ENCODE measurements at regions not wholly inside any gene's neighbourhood (a gene's known extent, or its start where the extent isn't known, plus 50 kb on each side); places are given as distances from the start of the nearest gene placed in this dataset.
"Not testable (repeated sequence)": the region's sequence is repeated elsewhere in the genome, so short reads cannot be mapped to it uniquely, and the experiment has no call there.

DNA sequence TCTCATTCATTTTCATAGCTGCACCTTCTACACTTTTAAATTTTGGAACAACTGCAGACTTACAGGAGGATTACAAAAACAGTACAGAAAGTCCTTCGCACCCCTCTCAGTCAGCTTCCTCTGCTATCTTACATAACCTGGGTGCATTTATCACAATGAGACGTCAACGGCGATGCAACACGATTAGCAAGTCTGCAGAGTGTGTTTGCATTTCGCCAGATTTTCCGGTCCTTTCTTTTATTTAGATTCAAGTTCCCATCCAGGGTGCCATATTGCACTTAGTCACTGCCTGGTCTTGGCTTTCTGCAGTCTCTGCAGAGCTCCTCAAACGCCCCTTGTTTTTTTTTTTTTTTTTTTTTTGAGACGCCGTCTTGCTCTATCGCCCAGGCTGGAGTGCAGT, 85.9 kb downstream of the ASMT start:
- DNase-seq (ENCODE audit: low read depth), result no peak

GRCh38 chrX:1701396-1701901, 86.6 kb downstream of the ASMT start:
- DNase-seq (ENCODE audit: low read depth), result not testable (repeated sequence)

GRCh38 chrX:1702142-1702541, 87.3 kb downstream of the ASMT start:
- DNase-seq (ENCODE audit: low read depth), result not testable (repeated sequence)

GRCh38 chrX:1702557-1702956, 87.7 kb downstream of the ASMT start:
- not testable (repeated sequence) for DNase-seq (ENCODE audit: low read depth)

DNA sequence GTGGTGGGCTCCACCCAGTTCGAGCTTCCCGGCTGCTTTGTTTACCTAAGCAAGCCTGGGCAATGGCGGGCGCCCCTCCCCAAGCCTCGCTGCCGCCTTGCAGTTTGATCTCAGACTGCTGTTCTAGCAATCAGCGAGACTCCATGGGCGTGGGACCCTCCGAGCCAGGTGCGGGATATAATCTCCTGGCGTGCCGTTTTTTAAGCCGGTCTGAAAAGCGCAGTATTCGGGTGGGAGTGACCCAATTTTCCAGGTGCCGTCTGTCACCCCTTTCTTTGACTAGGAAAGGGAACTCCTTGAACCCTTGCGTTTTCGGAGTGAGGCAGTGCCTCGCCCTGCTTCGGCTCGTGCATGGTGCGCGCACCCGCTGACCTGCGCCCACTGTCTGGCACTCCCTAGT, 94.4 kb downstream of the ASMT start:
- DNase-seq (ENCODE audit: low read depth), result not testable (repeated sequence)

DNA sequence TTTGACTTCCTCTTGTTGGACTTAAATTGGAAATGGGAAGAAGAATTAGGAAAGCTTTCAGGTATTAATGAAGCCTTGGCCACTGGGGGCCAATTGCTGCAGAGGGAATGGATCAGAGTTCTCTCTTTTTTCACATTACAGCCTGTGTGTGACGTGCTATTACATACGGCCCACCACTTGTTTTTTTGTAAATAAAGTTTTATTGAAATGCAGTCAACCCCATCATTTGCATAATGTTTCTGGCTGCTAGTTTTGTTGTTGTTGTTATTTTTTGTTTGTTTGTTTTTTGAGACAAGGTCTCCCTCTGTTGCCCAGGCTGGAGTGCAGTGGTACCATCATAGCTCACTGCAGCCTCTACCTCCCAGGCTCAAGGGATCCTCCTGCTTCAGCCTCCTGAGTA, 98.4 kb downstream of the ASMT start:
- no peak for DNase-seq (ENCODE audit: low read depth)

DNA sequence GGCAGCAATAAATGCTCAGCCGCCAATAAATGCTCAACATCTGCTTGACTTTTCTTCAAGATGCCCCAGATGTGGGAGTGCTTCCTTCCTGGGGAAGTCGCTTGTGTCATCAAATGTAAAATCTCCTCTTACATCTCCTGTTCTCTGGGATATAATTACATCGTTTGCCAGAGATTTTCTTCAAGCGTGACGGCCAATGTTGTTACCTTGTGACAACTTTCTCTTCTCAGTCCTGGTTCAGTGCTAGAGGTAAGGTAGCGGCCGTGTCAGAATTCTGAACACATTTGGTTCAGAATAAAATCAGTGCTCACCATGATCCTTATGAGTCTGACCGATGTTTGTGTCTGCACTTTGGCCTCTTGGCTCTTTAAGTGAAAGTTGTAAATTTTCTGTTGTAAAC, 102.5 kb downstream of the ASMT start:
- DNase-seq (ENCODE audit: low read depth), result no peak

DNA sequence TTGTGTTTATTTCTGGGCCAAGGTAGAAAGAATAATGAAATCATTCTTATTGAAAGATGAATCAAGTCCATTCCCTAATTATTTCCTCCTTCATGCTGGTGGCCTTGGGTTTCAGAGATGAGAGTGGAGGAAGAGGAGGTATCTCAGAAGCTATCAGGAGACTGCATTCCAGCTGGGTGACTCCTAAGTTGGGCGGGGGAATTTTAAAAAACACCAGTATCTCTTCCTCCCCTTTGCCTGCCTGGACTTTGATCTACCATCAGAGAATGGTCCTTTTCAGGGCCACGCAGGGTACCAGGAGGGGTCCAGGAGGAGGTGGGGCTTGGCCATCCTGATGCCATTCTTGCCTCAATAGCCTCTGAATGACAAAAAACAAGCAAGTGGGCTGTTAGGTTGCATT, 104.4 kb downstream of the ASMT start:
- DNase-seq (ENCODE audit: low read depth), result no peak

GRCh38 chrX:1720836-1721235, 106.0 kb downstream of the ASMT start:
- no peak for DNase-seq (ENCODE audit: low read depth)

GRCh38 chrX:1725472-1725871, 110.6 kb downstream of the ASMT start:
- DNase-seq (ENCODE audit: low read depth), result no peak

- DNase-seq (ENCODE audit: low read depth), result no peak
Observed at GRCh38 chrX:1727531-1728027, 112.7 kb downstream of the ASMT start.

DNA sequence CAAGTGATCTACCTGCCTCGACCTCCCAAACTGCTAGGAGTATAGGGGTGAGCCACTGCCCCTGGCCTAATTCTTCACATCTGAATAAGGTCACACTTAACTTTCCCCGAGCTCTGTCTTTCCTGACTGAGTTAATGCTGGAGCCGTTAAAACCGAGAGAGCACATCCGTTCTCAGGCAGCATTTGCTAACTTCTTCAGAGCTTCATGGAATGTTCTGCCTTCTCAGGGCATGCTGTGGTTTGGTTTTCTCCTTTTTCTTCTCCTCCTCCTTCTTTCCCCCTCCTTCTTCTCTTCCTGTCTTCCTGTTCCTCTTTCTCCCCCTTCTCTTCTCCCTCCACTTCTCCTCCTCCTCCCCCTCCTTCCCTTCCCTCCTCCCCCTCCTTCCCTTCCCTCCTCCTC, 119.9 kb downstream of the ASMT start:
- no peak for DNase-seq (ENCODE audit: low read depth)

DNA sequence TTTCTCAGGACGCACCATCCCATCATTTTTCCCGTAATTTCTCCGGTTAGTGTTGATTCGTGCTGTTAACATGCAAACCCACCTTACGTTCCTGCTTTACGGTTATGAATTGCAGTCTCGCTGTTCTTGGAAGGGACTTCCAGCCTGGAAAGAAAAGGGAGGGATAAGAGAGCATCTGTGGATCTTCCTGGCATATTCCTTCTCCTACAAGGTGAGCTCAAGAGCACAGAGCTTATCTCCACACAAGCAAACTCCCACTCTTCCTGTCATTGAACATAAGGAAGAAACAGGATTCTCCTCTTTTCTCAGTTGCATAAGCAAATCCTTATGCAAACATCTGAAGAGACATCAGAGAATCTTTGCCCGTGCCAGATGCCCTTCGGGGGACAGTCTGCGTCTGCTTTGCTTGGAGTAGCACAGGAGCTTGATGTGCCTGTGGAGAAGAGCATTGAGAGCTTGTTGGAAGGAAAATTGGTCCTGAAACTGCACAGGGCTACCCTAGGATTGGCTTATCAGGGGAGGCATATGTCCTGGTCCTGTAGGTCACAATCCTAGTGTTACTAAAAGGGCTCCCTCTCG, 127.0 kb downstream of the ASMT start:
- DNase-seq (ENCODE audit: low read depth), result no peak

DNA sequence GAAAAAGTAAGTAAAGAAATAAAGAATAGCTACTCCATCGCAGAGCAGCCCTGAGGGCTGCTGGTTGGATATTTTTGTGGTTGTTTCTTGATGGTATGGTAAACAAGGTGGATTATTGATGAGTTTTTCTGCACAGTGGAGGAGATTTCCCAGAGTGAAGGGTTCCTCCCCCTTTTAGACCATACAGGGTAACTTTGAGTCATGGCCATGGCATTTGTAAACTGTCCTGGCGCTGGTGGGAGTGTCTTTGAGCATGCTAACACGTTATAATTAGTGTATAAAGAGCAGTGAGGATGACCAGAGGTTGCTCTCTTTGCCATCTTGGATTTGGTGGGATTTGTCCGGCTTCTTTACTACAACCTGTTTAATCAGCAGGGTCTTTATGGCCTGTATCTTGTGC, 128.2 kb downstream of the ASMT start:
- DNase-seq (ENCODE audit: low read depth), result no peak

GRCh38 chrX:1743663-1744062, 128.8 kb downstream of the ASMT start:
- DNase-seq (ENCODE audit: low read depth), result no peak

DNA sequence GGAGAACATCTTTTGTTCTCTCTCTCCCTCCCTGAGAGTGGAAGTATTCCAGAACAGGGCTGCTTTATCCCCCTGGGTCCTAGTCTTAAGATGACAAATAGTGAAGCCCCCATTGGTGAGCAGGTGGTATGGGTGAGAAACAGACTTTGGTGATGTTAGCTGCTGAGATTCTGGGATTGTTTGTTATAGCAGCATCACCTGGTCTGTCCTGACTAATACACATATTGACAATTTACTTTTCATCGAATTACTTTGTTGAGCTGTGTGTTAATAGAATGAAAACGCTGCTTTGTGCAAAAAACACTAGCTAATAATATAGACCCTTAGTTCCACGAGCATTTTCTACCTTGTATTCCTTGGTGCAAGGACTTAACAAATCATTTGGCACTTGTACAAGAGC, 133.5 kb downstream of the ASMT start:
- no peak for DNase-seq (ENCODE audit: low read depth)

DNA sequence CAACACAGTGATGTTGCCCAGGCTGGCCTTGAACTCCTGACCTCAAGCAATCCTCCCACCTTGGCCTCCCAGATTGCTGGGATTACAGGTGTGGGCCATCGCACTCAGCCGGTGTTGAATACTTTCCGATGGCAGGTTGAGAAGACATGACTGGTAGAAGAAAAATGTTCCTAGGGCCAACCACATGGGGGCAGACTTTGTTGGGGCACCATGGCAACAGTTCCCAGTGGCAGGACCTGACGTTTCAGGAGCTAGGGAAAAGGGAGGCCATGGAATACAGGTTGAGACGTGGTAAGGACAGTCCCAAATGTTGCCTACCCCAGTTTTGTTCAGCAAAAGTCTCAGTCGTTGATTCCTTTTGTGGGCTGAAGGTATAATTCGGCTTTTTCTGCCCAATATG, 134.6 kb downstream of the ASMT start:
- no peak for DNase-seq (ENCODE audit: low read depth)

DNA sequence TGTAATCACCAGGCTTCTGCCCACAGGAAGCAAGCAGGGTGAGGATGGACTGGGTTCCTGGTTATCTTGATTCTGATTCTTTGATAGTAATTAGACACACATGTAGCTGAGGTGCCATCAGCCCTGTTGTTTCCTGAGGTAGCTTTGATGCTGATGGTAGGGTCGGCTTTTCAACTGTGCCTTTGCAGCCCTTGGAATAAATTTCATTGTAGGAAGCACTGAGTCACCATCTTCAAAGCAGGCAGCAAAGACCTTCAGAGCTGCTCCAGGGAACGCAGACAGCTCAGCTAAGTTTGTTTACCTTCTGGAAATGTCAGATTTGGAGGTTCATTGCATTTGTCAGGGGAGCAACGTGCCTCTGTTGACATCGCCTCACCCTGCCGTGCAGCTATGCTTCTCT, 135.4 kb downstream of the ASMT start:
- DNase-seq (ENCODE audit: low read depth), result no peak

DNA sequence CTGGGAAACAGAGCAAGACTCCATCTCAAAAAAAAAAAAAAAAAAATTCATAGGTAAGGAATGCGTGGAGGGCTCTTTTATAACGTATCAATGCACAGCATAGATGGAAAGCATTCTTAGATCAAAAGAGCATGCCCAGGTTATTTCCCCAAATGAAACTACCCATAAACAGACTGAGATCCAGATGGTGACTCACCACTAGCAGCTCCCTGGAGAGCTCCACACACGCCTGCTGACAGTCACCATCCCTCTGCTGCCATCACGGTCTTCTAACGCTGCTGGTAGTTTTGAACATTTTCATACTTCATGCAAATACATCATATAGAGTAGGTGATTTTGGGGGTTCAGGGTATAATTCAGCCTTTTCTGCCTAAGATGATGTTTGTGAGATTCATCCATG, 136.9 kb downstream of the ASMT start:
- no peak for DNase-seq (ENCODE audit: low read depth)

DNA sequence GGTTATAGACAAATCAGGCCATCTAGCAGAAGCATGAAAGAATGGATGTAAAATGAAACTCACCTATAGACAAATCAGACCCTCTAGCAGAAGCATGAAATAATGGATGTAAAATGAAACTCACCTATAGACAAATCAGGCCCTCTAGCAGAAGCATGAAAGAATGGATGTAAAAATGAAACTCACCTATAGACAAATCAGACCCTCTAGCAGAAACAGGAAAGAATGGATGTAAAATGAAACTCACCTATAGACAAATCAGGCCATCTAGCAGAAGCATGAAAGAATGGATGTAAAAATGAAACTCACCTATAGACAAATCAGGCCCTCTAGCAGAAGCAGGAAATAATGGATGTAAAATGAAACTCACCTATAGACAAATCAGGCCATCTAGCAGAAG, 137.9 kb downstream of the ASMT start:
- not testable (repeated sequence) for DNase-seq (ENCODE audit: low read depth)

- no peak for DNase-seq (ENCODE audit: low read depth)
Observed at GRCh38 chrX:1754077-1754476, 139.2 kb downstream of the ASMT start.

GRCh38 chrX:1763294-1763693, 148.4 kb downstream of the ASMT start:
- no peak for DNase-seq (ENCODE audit: low read depth)

DNA sequence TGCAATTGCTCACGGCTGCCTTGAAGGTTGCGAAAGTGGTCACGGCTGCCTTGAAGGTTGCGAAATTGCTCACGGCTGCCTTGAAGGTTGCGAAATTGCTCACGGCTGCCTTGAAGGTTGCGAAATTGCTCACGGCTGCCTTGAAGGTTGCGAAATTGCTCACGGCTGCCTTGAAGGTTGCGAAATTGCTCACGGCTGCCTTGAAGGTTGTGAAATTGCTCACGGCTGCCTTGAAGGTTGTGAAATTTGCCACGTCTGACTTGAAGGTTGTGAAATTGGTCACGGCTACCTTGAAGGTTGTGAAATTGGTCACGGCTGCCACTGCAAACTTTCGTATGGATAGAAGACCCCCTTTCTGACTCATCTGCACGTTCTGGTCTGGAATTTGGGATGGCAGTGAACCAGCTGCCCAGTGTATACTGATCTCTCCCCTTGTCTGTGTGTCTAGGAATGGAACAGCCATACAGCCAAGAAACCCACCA, 150.1 kb downstream of the ASMT start:
- not testable (repeated sequence) for DNase-seq (ENCODE audit: low read depth)

- no peak for DNase-seq (ENCODE audit: low read depth)
Observed at GRCh38 chrX:1767026-1767425, 152.2 kb downstream of the ASMT start.

Measured in fibroblast of gingiva (primary cell).